Lung (tissue), 11 donors: ENCODE measurements at regions not wholly inside any gene's neighbourhood (a gene's known extent, or its start where the extent isn't known, plus 50 kb on each side); places are given as distances from the start of the nearest gene placed in this dataset.

Experiments used
- ATAC-seq: fragments of 200-7000 bp; cut with Tn5 transposase; one replicate; pipeline ENCODE4 v1.9.1; 2020; ENCODE audit warnings: moderate number of reproducible peaks; ENCODE audit not compliant: insufficient read depth, low FRiP score
- DNase-seq, 3 donors: peaks; one replicate each; pipeline ENCODE4 v3.0.0-alpha.2; 2013 to 2017
- H3K27ac ChIP-seq, 2 donors: one replicate each; pipeline ENCODE4 v1.5.1; 2013; ENCODE audit warnings: mild to moderate bottlenecking in 2 of 2, moderate library complexity in 2 of 2, control low read depth in 1 of 2, inconsistent platforms in 1 of 2, low read depth in 1 of 2, low read length in 1 of 2
- H3K27me3 ChIP-seq, 3 donors: one replicate each; pipeline ENCODE4 v1.5.1; 2013; ENCODE audit warnings: low read length in 2 of 3; ENCODE audit not compliant: control insufficient read depth in 3 of 3, insufficient read depth in 3 of 3
- H3K36me3 ChIP-seq, 4 donors: one replicate each; pipeline ENCODE4 v1.5.1; 2013; ENCODE audit warnings: low read length in 4 of 4, mild to moderate bottlenecking in 1 of 4, moderate library complexity in 1 of 4; ENCODE audit not compliant: control insufficient read depth in 4 of 4, insufficient read depth in 4 of 4
- H3K4me1 ChIP-seq, 5 donors: one replicate each; pipeline ENCODE4 v1.5.1; 2013; ENCODE audit warnings: low read length in 5 of 5, mild to moderate bottlenecking in 2 of 5, moderate library complexity in 1 of 5; ENCODE audit not compliant: control insufficient read depth in 5 of 5, insufficient read depth in 5 of 5
- H3K4me3 ChIP-seq: one replicate; pipeline ENCODE4 v1.5.1; 2013; ENCODE audit warnings: mild to moderate bottlenecking, control low read depth, moderate library complexity
- H3K9ac ChIP-seq, 2 donors: one replicate each; pipeline ENCODE4 v1.5.1; 2013; ENCODE audit warnings: low read length in 2 of 2, control low read depth in 1 of 2; ENCODE audit not compliant: insufficient read depth in 1 of 2
- H3K9me3 ChIP-seq, 4 donors: one replicate each; pipeline ENCODE4 v1.5.1; 2013; ENCODE audit warnings: low read length in 3 of 4, mild to moderate bottlenecking in 1 of 4, moderate library complexity in 1 of 4; ENCODE audit not compliant: control insufficient read depth in 4 of 4, insufficient read depth in 3 of 4
- WGBS, 2 donors: extraction: QIAGEN DNeasy Blood & Tissue Kit; methylation state at CpG; one replicate each; pipeline ENCODE4 v1.1.7; 2013; 5-methylcytosine and 5-hydroxymethylcytosine counted together
- TF ChIP-seq, protein P1 (sequence below): IDR thresholded peaks from 2 replicates; pipeline ENCODE4 v1.5.1; 2012; ENCODE audit warnings: mild to moderate bottlenecking; ENCODE audit errors: control extremely low read depth, extremely low read depth
- donor health status: control.
- donor health status: control.
- donor health status: Bipolar disorder and iron deficiency.
- donor health status: healthy.
- donor health status: DM: yes; HTN: yes; CAD: no.

DNA sequence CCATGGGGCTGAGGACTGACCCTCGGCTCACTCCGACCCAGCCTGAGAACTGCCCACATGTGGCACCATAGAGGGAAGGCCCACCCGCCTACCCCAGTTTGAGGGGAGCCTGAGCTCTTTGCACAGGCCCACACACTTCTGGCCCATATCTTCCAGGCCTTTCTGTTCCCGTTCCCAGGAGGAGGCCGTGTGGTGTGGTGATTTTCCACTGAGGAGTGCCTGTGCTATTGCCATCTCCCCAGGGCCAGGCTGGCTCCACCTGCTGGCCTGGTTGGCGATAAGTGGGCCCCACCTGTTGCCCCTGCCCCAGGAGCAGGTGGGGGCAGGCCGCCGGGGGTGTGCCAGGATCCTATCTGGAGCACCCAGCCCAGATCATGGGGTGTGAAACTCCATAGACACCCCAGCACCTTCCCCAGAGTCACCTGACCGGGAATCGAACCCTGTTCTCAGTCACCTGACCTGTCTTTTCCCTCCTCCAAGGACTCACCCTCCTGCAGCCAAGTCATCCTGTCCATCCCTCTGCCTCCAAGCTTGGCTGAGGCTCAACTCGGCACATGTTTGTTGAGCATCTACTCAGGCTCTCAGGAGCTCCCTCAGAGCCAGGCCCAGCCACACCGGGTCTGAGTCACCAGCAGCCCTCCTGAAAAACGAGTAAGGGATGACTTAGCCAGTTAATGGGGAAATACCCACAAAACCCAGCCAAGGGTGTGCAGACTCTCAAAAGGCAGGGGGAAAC, 120.1 kb downstream of the CYP26B1 start:
- Histone ChIP-seq H3K27me3 (no peaks in the 10 kb centered on the region), H3K4me3 (no peak overlapping the region), H3K27ac (no peak overlapping the region), H3K36me3 (no peaks in the 10 kb centered on the region), H3K9ac (no peak overlapping the region), H3K9me3 (no peaks in the 10 kb centered on the region), H3K4me1 (no peaks in the 10 kb centered on the region)
- TF ChIP-seq, protein P1, sequence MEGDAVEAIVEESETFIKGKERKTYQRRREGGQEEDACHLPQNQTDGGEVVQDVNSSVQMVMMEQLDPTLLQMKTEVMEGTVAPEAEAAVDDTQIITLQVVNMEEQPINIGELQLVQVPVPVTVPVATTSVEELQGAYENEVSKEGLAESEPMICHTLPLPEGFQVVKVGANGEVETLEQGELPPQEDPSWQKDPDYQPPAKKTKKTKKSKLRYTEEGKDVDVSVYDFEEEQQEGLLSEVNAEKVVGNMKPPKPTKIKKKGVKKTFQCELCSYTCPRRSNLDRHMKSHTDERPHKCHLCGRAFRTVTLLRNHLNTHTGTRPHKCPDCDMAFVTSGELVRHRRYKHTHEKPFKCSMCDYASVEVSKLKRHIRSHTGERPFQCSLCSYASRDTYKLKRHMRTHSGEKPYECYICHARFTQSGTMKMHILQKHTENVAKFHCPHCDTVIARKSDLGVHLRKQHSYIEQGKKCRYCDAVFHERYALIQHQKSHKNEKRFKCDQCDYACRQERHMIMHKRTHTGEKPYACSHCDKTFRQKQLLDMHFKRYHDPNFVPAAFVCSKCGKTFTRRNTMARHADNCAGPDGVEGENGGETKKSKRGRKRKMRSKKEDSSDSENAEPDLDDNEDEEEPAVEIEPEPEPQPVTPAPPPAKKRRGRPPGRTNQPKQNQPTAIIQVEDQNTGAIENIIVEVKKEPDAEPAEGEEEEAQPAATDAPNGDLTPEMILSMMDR = no peak
- 88 to 89% methylated on average over 13 of the region's 13 CpGs for WGBS, 2 donors
- no peak for ATAC-seq
- no peak for DNase-seq

DNA sequence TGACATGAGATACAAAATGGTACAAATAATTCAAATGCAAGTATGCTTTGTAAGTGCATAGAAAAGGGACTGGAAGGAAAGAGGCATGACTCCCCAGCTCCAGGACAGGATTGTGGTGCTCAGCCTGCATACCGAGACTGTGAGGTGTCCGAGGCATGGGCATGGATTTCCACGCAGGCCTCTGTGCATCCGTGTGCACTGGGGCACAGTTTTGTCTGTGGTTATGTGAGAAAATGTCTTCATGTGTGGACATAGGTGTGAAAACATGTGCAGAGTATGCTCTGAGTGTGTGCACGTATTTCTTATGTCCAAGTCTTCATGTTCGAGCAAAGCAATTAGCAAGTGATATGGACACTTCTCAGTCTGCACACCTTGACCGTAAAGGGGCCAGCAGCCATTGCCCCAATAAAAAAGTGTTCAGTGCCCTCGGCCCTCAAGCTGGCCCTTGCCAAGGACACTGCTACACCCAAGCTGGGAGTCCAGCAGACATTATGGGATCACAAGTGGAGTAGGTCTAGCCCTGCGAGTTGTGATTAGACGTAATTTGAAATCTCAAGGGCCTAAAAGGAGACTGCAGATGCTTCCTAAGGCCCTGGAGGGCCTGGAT, 120.7 kb downstream of the CYP26B1 start:
- Histone ChIP-seq H3K27ac (no peak overlapping the region), H3K4me3 (peak overlapping the region; percentile 10), H3K27me3 (no peaks in the 10 kb centered on the region), H3K9me3 (no peaks in the 10 kb centered on the region), H3K4me1 (no peaks in the 10 kb centered on the region), H3K9ac (no peak overlapping the region), H3K36me3 (no peaks in the 10 kb centered on the region)
- TF ChIP-seq, protein P1 = no peak
- no peak for DNase-seq
- WGBS, 2 donors = 90 to 91% methylated on average over 10 of the region's 10 CpGs
- ATAC-seq = no peak

DNA sequence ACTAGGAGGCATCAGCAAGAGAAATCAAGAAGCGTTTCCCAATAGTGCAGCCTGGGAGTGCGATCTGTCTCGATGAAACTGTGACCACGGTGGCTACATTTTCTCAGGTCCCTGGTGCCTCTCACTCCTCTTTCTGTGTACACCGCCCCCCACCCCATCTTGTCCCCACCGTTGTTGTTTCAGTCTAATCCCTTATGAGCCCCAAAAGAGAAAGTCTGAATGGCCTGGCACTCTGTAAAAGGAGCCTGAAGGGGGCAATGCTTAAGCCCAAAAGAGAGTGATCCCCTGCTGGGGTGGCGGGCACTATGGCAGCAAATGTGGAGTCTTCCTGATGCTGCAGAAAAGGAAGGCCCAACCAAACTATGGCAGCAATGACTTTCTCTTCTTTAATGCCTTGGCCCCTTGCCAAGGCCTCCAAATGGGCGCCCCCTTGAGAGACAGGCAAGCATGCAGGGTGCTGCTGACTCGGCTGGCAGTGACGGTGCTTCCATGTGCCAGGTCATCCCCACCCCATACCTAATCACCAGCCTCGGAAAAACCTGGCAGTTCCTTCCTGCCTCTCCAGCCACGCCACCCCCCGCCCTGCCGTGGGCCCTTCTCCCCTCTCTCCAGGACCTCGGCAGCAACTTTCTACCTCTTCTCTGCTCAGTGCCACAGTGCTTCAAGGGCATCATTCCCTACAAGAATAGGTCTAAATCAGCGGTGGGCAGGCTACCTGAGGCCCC, 123.0 kb downstream of the CYP26B1 start:
- Histone ChIP-seq H3K9ac (no peak overlapping the region), H3K27ac (no peak overlapping the region), H3K27me3 (no peaks in the 10 kb centered on the region), H3K36me3 (no peaks in the 10 kb centered on the region), H3K4me3 (no peak overlapping the region), H3K9me3 (no peaks in the 10 kb centered on the region), H3K4me1 (no peaks in the 10 kb centered on the region)
- TF ChIP-seq, protein P1 = no peak
- no peak for ATAC-seq
- peak in 1 of 3 donors; percentile 7 for DNase-seq
- WGBS, 2 donors = 84 to 90% methylated on average over 16 of the region's 16 CpGs
